Erythroblast (primary cell): ENCODE measurements at regions not wholly inside any gene's neighbourhood (a gene's known extent, or its start where the extent isn't known, plus 50 kb on each side); places are given as distances from the start of the nearest gene placed in this dataset.

ENCODE experiments used
- DNase-seq, 2 experiments: peaks; one replicate each; lab custom pipeline; 2025; lab: John Stamatoyannopoulos, UW
- GATA1 ChIP-seq: IDR thresholded peaks from 2 replicates; pipeline ENCODE4 v1.6.1; 2011; ENCODE audit warnings: low read depth, mild to moderate bottlenecking, control low read depth, low read length, moderate library complexity
- POLR2A ChIP-seq: IDR thresholded peaks from 2 replicates; pipeline ENCODE4 v1.6.1; 2011; ENCODE audit warnings: mild to moderate bottlenecking, low read length

DNA sequence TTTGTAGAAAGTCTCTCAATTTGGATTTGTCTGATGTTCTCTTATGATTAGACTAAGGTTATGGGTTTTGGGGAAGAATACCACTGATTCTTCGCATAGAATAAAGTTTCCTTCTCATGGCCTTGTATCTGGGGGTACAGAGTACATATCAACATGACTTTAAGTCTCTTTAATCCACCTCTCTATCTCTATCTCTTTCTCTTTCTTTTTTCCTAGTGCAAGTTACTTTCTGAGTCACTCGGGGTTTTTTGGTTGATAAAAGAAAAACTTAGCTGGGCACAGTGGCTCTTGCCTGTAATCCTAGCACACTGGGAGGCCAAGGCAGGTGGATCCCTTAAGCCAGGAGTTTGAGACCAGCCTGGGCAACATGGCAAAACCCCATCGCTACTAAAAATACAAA, 100.1 kb upstream of the MAP4K3 start:
- DNase-seq: no peak

DNA sequence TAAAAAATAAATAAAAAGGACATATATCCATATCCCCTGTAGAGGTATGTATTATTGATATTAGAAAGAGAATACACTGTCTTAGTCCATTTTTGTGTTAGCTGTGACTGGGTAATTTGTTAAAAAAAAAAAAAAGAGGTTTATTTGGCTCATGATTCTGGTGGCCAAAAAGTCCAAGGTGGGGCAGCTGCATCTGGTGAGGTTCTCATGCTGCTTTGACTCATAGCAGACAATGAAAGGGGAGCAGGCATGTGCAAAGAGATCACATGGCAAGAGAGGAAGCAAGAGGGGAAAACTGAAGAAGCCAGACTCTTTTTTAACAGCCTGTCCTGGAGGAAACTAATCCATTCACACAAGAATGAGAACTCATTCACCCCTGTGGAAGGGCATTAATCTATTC, 101.6 kb upstream of the MAP4K3 start:
- no peak for DNase-seq
- no peak for TF ChIP-seq GATA1
- TF ChIP-seq POLR2A: no peak

More for the DNA sequence above, 100.1 kb upstream of the MAP4K3 start:
- no peak for TF ChIP-seq POLR2A
- no peak for TF ChIP-seq GATA1

DNA sequence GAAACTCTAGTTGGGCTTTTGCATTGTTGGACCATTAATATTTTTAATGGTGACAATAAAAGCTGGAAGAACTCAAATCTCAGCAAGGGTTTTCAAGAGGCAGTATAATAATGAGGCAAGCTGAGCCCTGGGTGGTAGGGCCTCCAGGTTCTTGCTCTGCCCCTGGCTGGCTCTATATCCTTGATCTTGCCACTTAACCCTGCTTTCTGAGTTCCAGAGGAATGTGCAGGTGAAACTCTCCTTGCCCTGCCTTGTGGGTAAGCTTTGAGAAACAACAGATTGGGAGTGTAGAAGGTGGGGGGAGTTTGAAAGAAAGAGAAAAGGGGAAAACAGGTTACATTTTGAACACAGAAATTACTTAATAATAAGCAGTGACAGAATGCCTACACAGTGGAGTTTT, 103.3 kb upstream of the MAP4K3 start:
- no peak for TF ChIP-seq GATA1
- DNase-seq: no peak

DNA sequence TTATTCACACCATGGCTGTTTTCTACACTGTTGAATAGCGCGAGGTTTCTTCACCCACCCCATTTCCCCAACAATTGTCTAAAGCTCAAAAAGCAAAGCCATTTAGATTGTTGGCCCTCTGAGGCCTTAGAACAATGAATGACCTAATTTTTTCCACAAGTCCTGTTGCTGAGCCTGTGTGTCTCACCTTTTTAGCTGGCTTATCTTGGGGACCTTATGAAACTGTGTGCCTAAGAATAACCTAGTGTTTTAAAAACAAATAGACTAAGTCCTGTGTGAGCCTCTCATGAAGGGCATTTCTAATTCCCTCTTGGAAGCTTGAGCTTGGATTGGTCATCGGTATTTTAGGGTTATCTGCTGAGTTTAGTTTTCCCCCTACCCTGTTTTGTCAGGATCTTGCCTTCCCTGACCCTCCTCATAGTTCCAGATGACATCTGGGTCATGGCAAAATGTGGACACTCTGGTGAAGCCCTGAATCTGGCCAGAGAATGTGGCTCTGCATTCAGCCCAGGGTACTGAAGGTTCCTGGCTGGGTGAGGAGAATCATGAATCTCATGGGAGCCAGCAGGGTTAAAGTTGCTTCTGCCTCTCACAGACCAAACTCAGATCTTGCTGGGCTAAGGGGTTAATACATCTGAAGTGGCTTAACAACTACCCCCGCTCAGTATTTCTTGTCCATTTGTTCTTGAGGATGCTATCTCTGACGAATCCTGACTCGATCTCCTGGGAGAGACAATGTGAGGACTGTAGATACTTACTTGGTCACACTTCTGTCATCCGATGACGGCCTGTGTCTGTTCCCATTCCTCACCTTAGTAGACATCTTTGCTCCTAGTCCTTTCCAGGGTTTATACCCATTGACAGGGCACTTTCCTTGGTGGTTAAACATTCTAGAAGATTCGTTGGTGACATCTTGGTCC, 104.2 kb upstream of the MAP4K3 start:
- DNase-seq: no peak
- no peak for TF ChIP-seq GATA1
- TF ChIP-seq POLR2A: no peak

DNA sequence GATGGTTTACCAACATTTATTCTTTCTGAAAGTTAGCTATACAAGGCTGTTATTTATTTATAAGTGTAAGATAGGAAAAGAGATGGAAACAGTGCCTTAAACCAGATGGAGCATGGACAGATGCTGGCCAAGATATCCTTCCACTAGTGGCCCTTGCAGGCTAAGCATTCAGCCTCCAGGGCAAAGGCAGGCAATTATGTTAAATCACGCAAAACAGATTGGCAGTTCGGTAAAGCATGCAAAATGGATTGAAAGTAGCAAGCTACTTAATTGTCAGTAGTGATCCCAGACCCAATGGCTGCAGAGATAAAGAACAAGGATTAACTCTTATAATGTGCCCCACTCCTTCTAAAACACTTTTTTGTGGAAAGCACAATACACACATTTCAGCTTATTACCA, 105.4 kb upstream of the MAP4K3 start:
- TF ChIP-seq POLR2A: no peak
- no peak for TF ChIP-seq GATA1
- no peak for DNase-seq

DNA sequence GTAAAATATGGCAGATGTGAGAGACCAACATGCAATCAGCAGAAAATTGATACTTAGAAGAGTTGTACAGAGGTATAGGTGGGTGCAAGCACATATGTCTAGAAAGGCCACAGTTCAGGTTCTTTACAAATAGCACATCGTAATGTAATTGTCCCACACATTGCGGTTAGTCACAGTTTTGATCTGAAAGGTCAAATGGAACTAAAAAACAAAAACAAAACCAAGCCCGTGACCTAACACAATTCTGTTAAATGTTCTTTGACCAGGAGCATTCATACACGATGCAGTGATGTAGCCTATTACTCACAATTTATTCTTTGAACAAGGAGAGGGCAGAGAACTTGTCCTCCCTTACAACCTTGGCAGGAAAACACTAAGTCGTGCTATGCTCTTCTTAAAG, 108.9 kb upstream of the MAP4K3 start:
- DNase-seq: no peak
- no peak for TF ChIP-seq GATA1
- TF ChIP-seq POLR2A: no peak

DNA sequence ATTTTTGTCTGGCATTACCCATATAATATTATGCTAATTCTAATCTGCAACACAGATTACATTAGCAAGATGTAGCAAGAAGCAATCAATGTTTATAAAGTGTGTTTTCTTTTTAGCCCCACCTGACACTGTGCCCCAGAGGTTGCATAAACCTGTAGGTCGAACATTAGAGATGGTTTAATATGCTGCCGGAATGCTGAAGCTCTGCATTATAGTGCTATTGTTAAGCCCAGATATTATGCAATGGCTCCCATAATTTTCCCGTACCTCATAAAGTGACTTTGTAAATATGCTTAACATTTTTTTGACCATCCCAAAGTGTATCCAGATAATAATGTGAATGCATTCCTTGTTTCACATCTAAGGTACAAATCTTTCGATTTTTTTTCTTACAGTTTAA, 109.3 kb upstream of the MAP4K3 start:
- no peak for DNase-seq
- TF ChIP-seq GATA1 (no peak), POLR2A (no peak)

DNA sequence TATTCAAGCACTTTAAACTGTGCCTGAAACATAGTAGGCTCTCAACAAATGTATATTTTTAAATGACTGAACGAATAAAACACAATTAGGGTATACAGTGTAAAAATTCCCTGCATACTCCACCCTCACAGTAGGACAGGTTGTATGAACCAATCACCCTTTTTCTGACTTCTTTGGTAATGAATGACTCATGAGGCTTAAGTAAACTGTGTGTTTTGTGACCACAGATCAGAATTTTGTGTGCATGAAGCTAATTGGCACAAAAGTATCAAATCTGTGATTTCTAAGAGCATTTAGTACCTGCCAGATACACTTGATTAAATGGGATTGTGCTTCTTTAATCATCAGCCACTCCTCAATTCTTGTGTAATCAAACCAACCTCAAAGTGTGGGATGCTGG, 109.9 kb upstream of the MAP4K3 start:
- no peak for DNase-seq
- TF ChIP-seq GATA1: no peak
- TF ChIP-seq POLR2A: no peak

DNA sequence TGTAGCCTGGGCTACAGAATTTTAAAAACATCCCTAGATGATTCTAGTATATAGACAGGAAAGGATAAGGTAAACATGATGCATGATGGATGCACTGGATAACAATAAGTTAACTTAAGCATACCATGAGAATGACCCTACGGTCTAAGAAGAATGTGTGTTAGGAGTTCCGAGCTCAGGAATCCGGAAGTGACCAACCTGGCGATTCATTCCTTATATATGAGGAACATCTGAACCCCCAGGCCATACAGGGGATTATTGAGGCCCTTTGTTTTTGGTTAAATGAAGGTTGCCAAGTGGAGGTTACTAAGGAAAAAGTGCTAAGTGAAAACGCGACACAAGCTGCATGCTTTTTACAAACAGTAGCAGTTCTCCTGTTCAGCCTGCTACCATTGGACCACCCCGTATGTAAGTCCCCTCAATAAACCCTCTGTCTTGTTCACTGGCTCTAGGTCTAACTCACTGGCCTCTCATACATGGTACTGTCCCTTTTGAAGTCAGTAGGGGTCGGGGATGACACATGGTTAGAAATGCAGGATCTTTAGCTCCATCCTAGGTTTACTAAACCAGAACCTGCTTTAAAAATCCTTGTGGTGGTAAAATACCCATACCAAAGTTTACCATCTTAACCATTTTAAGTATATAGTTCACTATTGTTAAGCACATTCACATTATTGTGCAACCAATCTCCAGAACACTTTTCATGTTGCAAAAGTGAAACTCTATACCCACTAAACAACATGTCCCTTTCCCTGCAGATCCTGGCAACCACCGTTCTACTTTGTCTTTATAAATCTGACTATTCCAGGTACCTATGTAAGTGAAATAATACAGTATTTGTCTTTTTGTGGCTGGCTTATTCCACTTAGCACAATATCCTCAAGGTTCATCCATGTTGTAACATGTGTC, 111.0 kb upstream of the MAP4K3 start:
- DNase-seq: no peak
- TF ChIP-seq POLR2A (no peak), GATA1 (no peak)

DNA sequence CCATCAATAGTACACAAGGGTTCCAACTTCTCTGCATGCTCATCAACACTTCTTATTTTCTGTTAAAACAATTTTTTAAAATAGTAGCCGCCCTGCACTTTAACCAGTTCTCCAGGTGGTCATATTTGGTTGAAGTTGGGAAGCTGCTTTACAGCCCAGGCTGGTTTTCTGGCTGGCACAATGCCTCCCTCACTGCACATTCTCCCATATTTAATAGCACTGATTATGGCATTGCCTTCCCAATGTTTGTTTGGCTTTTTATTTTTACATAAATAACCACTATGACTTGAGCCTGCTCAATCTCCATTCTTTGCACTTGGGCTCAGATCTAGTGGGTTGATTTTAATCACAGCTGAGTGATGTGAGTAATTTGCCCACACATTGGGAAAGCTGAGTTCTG, 111.9 kb upstream of the MAP4K3 start:
- no peak for DNase-seq
- TF ChIP-seq POLR2A: no peak
- no peak for TF ChIP-seq GATA1

DNA sequence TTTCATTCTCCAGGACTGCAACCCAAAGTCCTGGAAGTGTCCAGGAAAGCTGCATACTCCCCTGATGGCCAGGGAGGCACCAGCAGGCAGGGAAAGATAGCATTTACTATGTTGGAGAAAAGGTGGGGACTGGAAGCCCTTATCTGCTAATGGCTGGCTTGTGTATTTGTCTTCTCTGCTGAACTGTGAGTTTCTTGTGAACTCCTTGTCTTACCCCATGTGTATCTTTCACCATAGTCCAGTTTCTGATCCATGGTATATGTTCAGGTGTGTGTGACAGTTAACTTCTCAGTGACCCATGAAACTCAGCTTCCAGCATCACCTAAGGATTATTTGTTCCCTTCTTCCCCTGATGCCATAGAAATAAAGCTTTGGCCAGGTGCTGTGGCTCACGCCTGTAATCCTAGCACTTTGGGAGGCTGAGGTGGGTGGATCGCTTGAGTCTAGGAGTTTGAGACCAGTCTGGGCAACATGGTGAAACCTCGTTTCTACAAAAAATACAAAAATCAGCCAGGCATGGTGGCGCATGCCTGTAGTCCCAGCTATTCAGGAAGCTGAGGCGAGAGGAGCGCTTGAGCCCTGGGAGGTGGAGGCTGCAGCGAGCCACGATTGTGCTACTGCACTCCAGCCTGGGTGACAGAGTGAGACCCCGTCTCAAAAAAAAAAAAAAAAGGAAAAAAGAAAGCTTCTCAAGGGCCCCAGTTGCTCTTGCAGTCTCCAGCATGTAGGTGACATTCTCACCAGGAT, 112.8 kb upstream of the MAP4K3 start:
- no peak for TF ChIP-seq POLR2A
- TF ChIP-seq GATA1: no peak
- no peak for DNase-seq

DNA sequence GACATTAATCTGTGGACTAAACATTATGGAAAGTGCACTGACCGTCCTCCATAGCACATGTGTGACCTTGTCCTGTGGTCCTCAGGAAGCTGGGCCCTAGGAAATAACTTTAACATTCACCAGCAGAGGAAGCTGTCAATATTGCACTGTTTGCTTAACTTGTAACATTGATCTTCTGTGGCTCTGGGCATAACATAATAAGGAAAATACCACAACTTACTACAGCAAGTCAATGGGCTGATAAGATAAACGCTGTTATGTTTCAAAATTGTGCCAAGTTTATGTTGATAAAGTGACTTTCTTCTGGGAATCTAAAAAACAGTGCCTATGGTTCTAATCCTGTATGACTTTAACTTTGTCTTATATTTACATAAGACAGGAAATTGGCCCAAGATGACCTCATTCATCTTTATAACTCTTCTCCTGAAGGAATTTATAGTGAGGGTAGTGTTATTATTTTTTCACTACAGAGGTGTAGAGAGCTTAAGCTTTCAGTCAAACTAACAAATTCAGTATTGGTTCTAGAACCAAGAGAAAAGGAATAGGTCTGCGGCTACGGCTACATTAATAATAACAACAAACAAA, 113.7 kb upstream of the MAP4K3 start:
- TF ChIP-seq POLR2A: no peak
- no peak for TF ChIP-seq GATA1
- peak; percentile 8 to 39 for DNase-seq

DNA sequence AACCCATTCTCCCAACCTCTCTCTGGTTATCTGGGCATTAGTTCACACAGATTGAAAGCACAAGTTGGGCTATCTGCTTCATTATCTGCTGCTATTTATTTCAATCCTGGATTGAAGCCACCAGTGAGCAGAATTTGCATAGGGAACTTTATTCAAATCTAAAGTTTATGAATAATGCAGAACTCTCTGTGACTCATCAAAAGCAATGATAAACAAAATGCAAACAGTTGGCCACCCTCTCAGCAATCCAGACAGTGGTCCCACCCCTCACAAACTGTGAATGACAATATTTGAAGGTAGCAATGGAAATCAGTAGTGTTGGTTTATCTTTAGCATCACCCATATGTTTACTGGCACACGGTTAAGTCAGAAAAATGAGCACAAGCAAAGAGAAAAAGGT, 106.8 kb upstream of the TMEM178A start:
- no peak for TF ChIP-seq GATA1
- DNase-seq: no peak

DNA sequence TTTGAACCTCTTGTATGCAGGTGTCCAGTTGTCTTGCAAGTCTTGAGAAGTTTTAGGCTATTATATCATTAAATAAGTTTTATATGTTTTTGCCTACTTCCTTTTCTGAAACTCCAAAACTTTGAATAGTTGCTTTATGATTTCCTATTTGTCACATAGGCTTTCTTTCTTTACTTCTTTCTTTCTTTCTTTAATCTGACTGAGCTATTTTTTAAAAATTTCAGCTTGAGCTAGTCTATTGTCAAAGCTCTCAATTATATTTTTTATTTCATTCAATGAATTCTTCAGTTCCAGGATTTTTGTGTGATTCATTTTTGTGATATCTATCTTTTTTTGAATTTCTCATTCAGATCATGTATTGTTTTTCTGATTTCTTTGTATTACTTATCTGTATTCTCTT, 102.1 kb upstream of the TMEM178A start:
- no peak for DNase-seq
- TF ChIP-seq GATA1 (no peak), POLR2A (no peak)
